Mesenchymal stem cell (in vitro differentiated cells and primary cell): ENCODE measurements at regions not wholly inside any gene's neighbourhood (a gene's known extent, or its start where the extent isn't known, plus 50 kb on each side); places are given as distances from the start of the nearest gene placed in this dataset.

Source experiments
- DNase-seq: peaks from one replicate; pipeline ENCODE4 v3.0.0-alpha.2; 2013
- H2AFZ ChIP-seq: one replicate; pipeline ENCODE4 v1.6.1; 2013; ENCODE audit warnings: low read depth, mild to moderate bottlenecking, control low read depth, inconsistent platforms, low read length, moderate library complexity
- H2AK5ac ChIP-seq: 2 replicates; pipeline ENCODE4 v1.6.1; 2013; ENCODE audit warnings: low read length, moderate library complexity, mild to moderate bottlenecking, inconsistent platforms; ENCODE audit not compliant: severe bottlenecking
- H2BK120ac ChIP-seq: one replicate; pipeline ENCODE4 v1.6.1; 2013; ENCODE audit warnings: low read depth, mild to moderate bottlenecking, inconsistent platforms, low read length, moderate library complexity
- H2BK12ac ChIP-seq, 2 experiments: one replicate each; pipeline ENCODE4 v1.6.1; 2013; ENCODE audit warnings: inconsistent platforms in 2 of 2, low read length in 2 of 2, mild to moderate bottlenecking in 2 of 2, moderate library complexity in 2 of 2, control low read depth in 1 of 2
- H2BK15ac ChIP-seq: one replicate; pipeline ENCODE4 v1.6.1; 2013; ENCODE audit warnings: mild to moderate bottlenecking, low read depth, inconsistent platforms; ENCODE audit not compliant: poor library complexity, severe bottlenecking
- H2BK5ac ChIP-seq: 2 replicates; pipeline ENCODE4 v1.6.1; 2013; ENCODE audit warnings: low read depth, mild to moderate bottlenecking, low read length, control low read depth, inconsistent platforms; ENCODE audit not compliant: poor library complexity, severe bottlenecking
- H3K14ac ChIP-seq, 2 experiments: one replicate each; pipeline ENCODE4 v1.6.1; 2013; ENCODE audit warnings: inconsistent platforms in 2 of 2, low read length in 2 of 2, control low read depth in 1 of 2, mild to moderate bottlenecking in 1 of 2, moderate library complexity in 1 of 2
- H3K18ac ChIP-seq, 2 experiments: one replicate each; pipeline ENCODE4 v1.6.1; 2013; ENCODE audit warnings: inconsistent platforms in 2 of 2, low read length in 2 of 2, control low read depth in 1 of 2, low read depth in 1 of 2, mild to moderate bottlenecking in 1 of 2
- H3K23ac ChIP-seq, 2 experiments: one replicate each; pipeline ENCODE4 v1.6.1; 2013; ENCODE audit warnings: inconsistent platforms in 2 of 2, low read length in 2 of 2, mild to moderate bottlenecking in 2 of 2, moderate library complexity in 2 of 2, control low read depth in 1 of 2
- H3K27ac ChIP-seq: 2 replicates; pipeline ENCODE4 v1.5.1; 2013; ENCODE audit warnings: mild to moderate bottlenecking, moderate library complexity, low read length, control low read depth, inconsistent platforms; ENCODE audit not compliant: poor library complexity, severe bottlenecking
- H3K27me3 ChIP-seq, 2 experiments: 2 replicates each; pipeline versions ENCODE4 v1.6.1 to v1.7.0; 2013; ENCODE audit warnings: low read length in 2 of 2, mild to moderate bottlenecking in 2 of 2, moderate library complexity in 2 of 2, control low read depth in 1 of 2, inconsistent platforms in 1 of 2; ENCODE audit not compliant: control insufficient read depth in 1 of 2, insufficient read depth in 1 of 2
- H3K36me3 ChIP-seq, 2 experiments: 2 replicates each; pipeline versions ENCODE4 v1.6.1 to v1.7.0; 2013; ENCODE audit warnings: low read length in 2 of 2, control low read depth in 1 of 2, inconsistent platforms in 1 of 2, low read depth in 1 of 2, mild to moderate bottlenecking in 1 of 2; ENCODE audit not compliant: insufficient read depth in 2 of 2, control insufficient read depth in 1 of 2
- H3K4ac ChIP-seq, 2 experiments: one replicate each; pipeline ENCODE4 v1.6.1; 2013; ENCODE audit warnings: inconsistent platforms in 2 of 2, low read length in 2 of 2, mild to moderate bottlenecking in 2 of 2, moderate library complexity in 2 of 2, control low read depth in 1 of 2, low read depth in 1 of 2
- H3K4me1 ChIP-seq: 2 replicates; pipeline ENCODE4 v1.6.1; 2013; ENCODE audit warnings: low read depth, low read length, control low read depth; ENCODE audit not compliant: control insufficient read depth, insufficient read depth
- H3K4me2 ChIP-seq: 2 replicates; pipeline ENCODE4 v1.6.1; 2013; ENCODE audit warnings: low read length, mild to moderate bottlenecking, inconsistent platforms; ENCODE audit not compliant: poor library complexity, severe bottlenecking
- H3K4me3 ChIP-seq, 2 experiments: 2 replicates each; pipeline versions ENCODE4 v1.5.1 to v1.7.0; 2013; ENCODE audit warnings: low read length in 2 of 2, mild to moderate bottlenecking in 2 of 2, control low read depth in 1 of 2, low read depth in 1 of 2; ENCODE audit not compliant: insufficient read depth in 1 of 2
- H3K79me1 ChIP-seq: replicated peaks from 2 replicates; pipeline ENCODE4 v1.6.1; 2013; ENCODE audit warnings: mild to moderate bottlenecking, control low read depth, low read length, inconsistent platforms; ENCODE audit not compliant: poor library complexity, severe bottlenecking
- H3K9ac ChIP-seq: 2 replicates; pipeline ENCODE4 v1.7.0; 2013; ENCODE audit warnings: mild to moderate bottlenecking, low read length, moderate library complexity
- H3K9me3 ChIP-seq: 2 replicates; pipeline ENCODE4 v1.7.0; 2013; ENCODE audit warnings: mild to moderate bottlenecking, low read length; ENCODE audit not compliant: control insufficient read depth
- H4K8ac ChIP-seq: one replicate; pipeline ENCODE4 v1.6.1; 2013; ENCODE audit warnings: inconsistent platforms, mild to moderate bottlenecking, low read length, moderate library complexity
- H4K91ac ChIP-seq: one replicate; pipeline ENCODE4 v1.6.1; 2013; ENCODE audit warnings: mild to moderate bottlenecking, low read length, inconsistent platforms
- whole genome bisulfite sequencing: methylation state at CpG from one replicate; pipeline ENCODE4 v1.1.7; 2013; ENCODE audit warnings: mixed read lengths; 5-methylcytosine and 5-hydroxymethylcytosine counted together

GRCh38 chr14:87449016-87449415 lies 544.0 kb downstream of the GALC start:
- H3K27me3 ChIP-seq = no peaks in the 10 kb centered on the region
- H3K9me3 ChIP-seq = no peaks in the 10 kb centered on the region
- H3K4ac ChIP-seq = no peak overlapping the region
- H3K23ac ChIP-seq = no peak overlapping the region
- H2AK5ac ChIP-seq = no peak overlapping the region
- H3K4me3 ChIP-seq = no peak overlapping the region
- no peak for DNase-seq
- no peaks in the 10 kb centered on the region for H3K36me3 ChIP-seq
- H3K79me1 ChIP-seq = no peaks in the 10 kb centered on the region
- H3K4me1 ChIP-seq = no peaks in the 10 kb centered on the region
- no peak overlapping the region for H3K18ac ChIP-seq
- no peak overlapping the region for H2BK5ac ChIP-seq
- H2AFZ ChIP-seq = no peak overlapping the region
- no peak overlapping the region for H2BK15ac ChIP-seq
- H4K8ac ChIP-seq = no peak overlapping the region
- no peak overlapping the region for H3K27ac ChIP-seq
- no peak overlapping the region for H2BK120ac ChIP-seq
- H3K9ac ChIP-seq = no peak overlapping the region
- H4K91ac ChIP-seq = no peak overlapping the region
- H3K14ac ChIP-seq = no peak overlapping the region
- no peak overlapping the region for H3K4me2 ChIP-seq
- no peak overlapping the region for H2BK12ac ChIP-seq

GRCh38 chr14:87443787-87444186 lies 549.2 kb downstream of the GALC start:
- Histone ChIP-seq H3K23ac (no peak overlapping the region), H3K4me2 (no peak overlapping the region), H2BK15ac (no peak overlapping the region), H3K18ac (no peak overlapping the region), H3K4me1 (no peaks in the 10 kb centered on the region), H2BK5ac (no peak overlapping the region), H2BK12ac (no peak overlapping the region), H3K9ac (peak overlapping the region; percentile 50), H2AFZ (no peak overlapping the region), H3K9me3 (no peaks in the 10 kb centered on the region), H2BK120ac (no peak overlapping the region), H4K8ac (no peak overlapping the region), H3K4ac (no peak overlapping the region), H3K79me1 (no peaks in the 10 kb centered on the region), H3K4me3 (no peak overlapping the region), H3K36me3 (no peaks in the 10 kb centered on the region), H3K27me3 (no peaks in the 10 kb centered on the region), H3K27ac (no peak overlapping the region), H3K14ac (no peak overlapping the region), H4K91ac (no peak overlapping the region), H2AK5ac (no peak overlapping the region)
- DNase-seq = peak; percentile 8

GRCh38 chr14:87443039-87443438 lies 549.9 kb downstream of the GALC start:
- Histone ChIP-seq H2BK5ac (no peak overlapping the region), H3K36me3 (no peaks in the 10 kb centered on the region), H2BK15ac (no peak overlapping the region), H4K91ac (no peak overlapping the region), H3K4me3 (no peak overlapping the region), H3K9me3 (no peaks in the 10 kb centered on the region), H4K8ac (no peak overlapping the region), H3K4me2 (no peak overlapping the region), H2AK5ac (no peak overlapping the region), H3K4ac (no peak overlapping the region), H2AFZ (no peak overlapping the region), H3K14ac (no peak overlapping the region), H3K27me3 (no peaks in the 10 kb centered on the region), H3K27ac (no peak overlapping the region), H2BK120ac (no peak overlapping the region), H3K23ac (no peak overlapping the region), H2BK12ac (no peak overlapping the region), H3K18ac (no peak overlapping the region), H3K9ac (no peak overlapping the region), H3K4me1 (no peaks in the 10 kb centered on the region), H3K79me1 (no peaks in the 10 kb centered on the region)
- no peak for DNase-seq
- WGBS = 96% methylated on average over 1 of the region's 1 CpG

DNA sequence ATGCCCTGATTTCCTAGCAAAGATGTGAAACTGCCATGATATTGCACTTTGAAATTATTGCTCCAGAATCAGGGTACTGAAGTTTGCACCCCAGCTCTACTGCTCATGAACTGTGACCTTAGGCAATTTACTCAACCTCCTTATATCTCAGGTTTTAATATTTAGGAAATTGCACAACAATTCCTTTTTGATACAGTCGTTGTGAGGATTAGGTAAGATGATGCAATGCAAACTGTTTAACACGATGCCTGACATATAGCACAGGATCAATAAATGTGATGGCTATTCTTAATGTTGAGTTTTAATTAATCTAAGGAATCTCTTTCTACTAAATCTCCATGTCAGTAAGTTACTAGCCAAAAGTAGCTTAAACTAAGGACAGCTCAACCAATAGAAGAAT lies 555.8 kb downstream of the GALC start:
- no peaks in the 10 kb centered on the region for H3K79me1 ChIP-seq
- H3K23ac ChIP-seq = no peak overlapping the region
- H3K14ac ChIP-seq = no peak overlapping the region
- H2BK12ac ChIP-seq = no peak overlapping the region
- no peak for DNase-seq
- no peak overlapping the region for H2BK120ac ChIP-seq
- H3K27ac ChIP-seq = no peak overlapping the region
- no peaks in the 10 kb centered on the region for H3K9me3 ChIP-seq
- H2AK5ac ChIP-seq = no peak overlapping the region
- no peak overlapping the region for H2AFZ ChIP-seq
- H3K4me1 ChIP-seq = peaks cover 2% of the 10 kb centered on the region
- no peak overlapping the region for H3K9ac ChIP-seq
- H3K18ac ChIP-seq = no peak overlapping the region
- H2BK15ac ChIP-seq = no peak overlapping the region
- H4K91ac ChIP-seq = no peak overlapping the region
- H3K4me2 ChIP-seq = no peak overlapping the region
- H2BK5ac ChIP-seq = no peak overlapping the region
- H3K36me3 ChIP-seq = no peaks in the 10 kb centered on the region
- H3K4me3 ChIP-seq = no peak overlapping the region
- no peaks in the 10 kb centered on the region for H3K27me3 ChIP-seq
- no peak overlapping the region for H4K8ac ChIP-seq
- no peak overlapping the region for H3K4ac ChIP-seq
- no CpG with 5 or more reads among the region's 2 CpGs for WGBS
